Anterior cingulate cortex (tissue), 58 donors: ENCODE measurements at regions not wholly inside any gene's neighbourhood (a gene's known extent, or its start where the extent isn't known, plus 50 kb on each side); places are given as distances from the start of the nearest gene placed in this dataset.
"Not testable (repeated sequence)": the region's sequence is repeated elsewhere in the genome, so short reads cannot be mapped to it uniquely, and the experiment has no call there.

Source experiments
- DNase-seq, 58 donors: peaks; one replicate each; lab custom pipeline; 2025; lab: John Stamatoyannopoulos, UW

GRCh38 chr7:69198250-69198649, 400.0 kb upstream of the AUTS2 start:
- no peak for DNase-seq

- DNase-seq, result no peak
Measured at GRCh38 chr7:69199041-69199440, 399.2 kb upstream of the AUTS2 start.

- no peak for DNase-seq
Measured at GRCh38 chr7:69199661-69200060, 398.6 kb upstream of the AUTS2 start.

- no peak for DNase-seq
Measured at GRCh38 chr7:69203871-69204270, 394.4 kb upstream of the AUTS2 start.

- no peak for DNase-seq
Measured at GRCh38 chr7:69204943-69205342, 393.3 kb upstream of the AUTS2 start.

- DNase-seq, result no peak
Measured at GRCh38 chr7:69205581-69205980, 392.7 kb upstream of the AUTS2 start.

GRCh38 chr7:69208276-69208675, 390.0 kb upstream of the AUTS2 start:
- DNase-seq, result no peak

GRCh38 chr7:69208848-69209247, 389.4 kb upstream of the AUTS2 start:
- no peak for DNase-seq

GRCh38 chr7:69211336-69211735, 386.9 kb upstream of the AUTS2 start:
- DNase-seq, result no peak

- DNase-seq, result no peak
Measured at GRCh38 chr7:69211739-69212138, 386.5 kb upstream of the AUTS2 start.

- no peak for DNase-seq
Measured at GRCh38 chr7:69213878-69214277, 384.4 kb upstream of the AUTS2 start.

GRCh38 chr7:69215516-69215915, 382.8 kb upstream of the AUTS2 start:
- DNase-seq, result not testable (repeated sequence)

GRCh38 chr7:69217516-69218350, 380.5 kb upstream of the AUTS2 start:
- DNase-seq, result no peak

- DNase-seq, result no peak
Measured at GRCh38 chr7:69218576-69218975, 379.7 kb upstream of the AUTS2 start.

- DNase-seq, result no peak
Measured at GRCh38 chr7:69219381-69219780, 378.9 kb upstream of the AUTS2 start.

GRCh38 chr7:69225259-69225943, 372.9 kb upstream of the AUTS2 start:
- no peak for DNase-seq

GRCh38 chr7:69228212-69228811, 370.0 kb upstream of the AUTS2 start:
- no peak for DNase-seq

GRCh38 chr7:69232445-69233376, 365.6 kb upstream of the AUTS2 start:
- DNase-seq, result no peak

GRCh38 chr7:69237541-69237940, 360.7 kb upstream of the AUTS2 start:
- DNase-seq, result no peak

GRCh38 chr7:69243016-69243415, 355.3 kb upstream of the AUTS2 start:
- no peak for DNase-seq

- DNase-seq, result no peak
Measured at GRCh38 chr7:69244701-69245100, 353.6 kb upstream of the AUTS2 start.
